Heart left ventricle (tissue), 13 donors: ENCODE measurements at regions not wholly inside any gene's neighbourhood (a gene's known extent, or its start where the extent isn't known, plus 50 kb on each side); places are given as distances from the start of the nearest gene placed in this dataset.
"Not testable (repeated sequence)": the region's sequence is repeated elsewhere in the genome, so short reads cannot be mapped to it uniquely, and the experiment has no call there.

Source experiments
- CTCF ChIP-seq, 12 donors: fragments of 200-600 bp; sonication (generic) in 4 of 12; IDR thresholded peaks; one replicate each; pipeline versions ENCODE4 v1.5.0 to v1.8.0; 2018 to 2022; ENCODE audit warnings: antibody characterized with exemption in 12 of 12, mild to moderate bottlenecking in 5 of 12
- POLR2A ChIP-seq, 2 donors: fragments of 450-650 bp; IDR thresholded peaks; one replicate each; pipeline ENCODE4 v1.6.1; 2017; ENCODE audit warnings: antibody characterized with exemption in 2 of 2, mild to moderate bottlenecking in 2 of 2, moderate library complexity in 2 of 2
- donor health status: ischemic (EF 13 %, LVEDD 7.1; RV severe dilation, severe dysfunction).
- donor health status: DM: no; HTN: yes; CAD: no.
- donor health status: DM: no; HTN: no; CAD: no.
- donor health status: ischemic (EF 25% LVEDD 6.9; RV normal size, moderate dysfunction).
- donor health status: ischemic (EF 25% LVEDD 5.7; RV mildly dilated, moderate dysfunction).
- donor health status: ischemic (EF 35%, LVEDD 5.7; RV mildly dilated, moderate dysfunction).
- donor health status: nonischemic (EF 11% LVEDD 7.7; RV severe dilation, severe dysfunction).
- donor health status: DM: yes; HTN: yes; CAD: no.
- donor health status: PGD.
- donor health status: ischemic (EF 29% LVEDD 5.4; RV normal size, mild dysfunction).
- donor health status: nonischemic (EF 23%, LVEDD 6.1; RV moderate dilation, normal function).

GRCh38 chr11:106577384-106577783 lies 440.9 kb downstream of the GUCY1A2 start:
- not testable (repeated sequence) for TF ChIP-seq CTCF, POLR2A (IDR thresholded peaks at IDR 0.05)
